GM10266 (cell line): ENCODE measurements at regions not wholly inside any gene's neighbourhood (a gene's known extent, or its start where the extent isn't known, plus 50 kb on each side); places are given as distances from the start of the nearest gene placed in this dataset.

ENCODE experiments used
- DNase-seq: peaks from one replicate; pipeline ENCODE4 v3.0.0; 2012; ENCODE audit errors: extremely low spot score
- TF ChIP-seq, protein P1 (sequence below): IDR thresholded peaks from 2 replicates; pipeline ENCODE4 v1.5.1; 2012; ENCODE audit warnings: mild to moderate bottlenecking, low read depth; ENCODE audit not compliant: control insufficient read depth, insufficient read depth; ENCODE audit errors: missing control alignments

DNA sequence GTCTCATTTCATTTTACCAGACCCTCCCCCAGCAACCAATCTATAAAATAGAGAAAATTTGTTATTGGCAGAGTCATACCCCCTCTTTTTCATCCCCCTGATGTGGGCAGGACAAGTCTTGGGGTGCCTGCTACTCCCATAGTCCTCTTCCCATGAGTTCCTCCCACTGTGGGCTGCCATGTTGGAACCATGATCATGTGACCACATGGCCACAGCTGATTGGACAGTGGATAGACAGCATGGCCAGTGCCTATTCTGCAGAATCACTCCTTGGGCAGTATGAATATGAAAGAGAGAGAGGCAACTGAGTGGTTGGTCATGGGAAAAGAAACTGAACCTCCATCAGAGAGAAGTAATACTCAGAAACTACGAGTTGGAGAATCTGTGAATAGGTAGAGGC, 84.9 kb downstream of the PDCL3 start:
- DNase-seq: no peak
- TF ChIP-seq, protein P1, sequence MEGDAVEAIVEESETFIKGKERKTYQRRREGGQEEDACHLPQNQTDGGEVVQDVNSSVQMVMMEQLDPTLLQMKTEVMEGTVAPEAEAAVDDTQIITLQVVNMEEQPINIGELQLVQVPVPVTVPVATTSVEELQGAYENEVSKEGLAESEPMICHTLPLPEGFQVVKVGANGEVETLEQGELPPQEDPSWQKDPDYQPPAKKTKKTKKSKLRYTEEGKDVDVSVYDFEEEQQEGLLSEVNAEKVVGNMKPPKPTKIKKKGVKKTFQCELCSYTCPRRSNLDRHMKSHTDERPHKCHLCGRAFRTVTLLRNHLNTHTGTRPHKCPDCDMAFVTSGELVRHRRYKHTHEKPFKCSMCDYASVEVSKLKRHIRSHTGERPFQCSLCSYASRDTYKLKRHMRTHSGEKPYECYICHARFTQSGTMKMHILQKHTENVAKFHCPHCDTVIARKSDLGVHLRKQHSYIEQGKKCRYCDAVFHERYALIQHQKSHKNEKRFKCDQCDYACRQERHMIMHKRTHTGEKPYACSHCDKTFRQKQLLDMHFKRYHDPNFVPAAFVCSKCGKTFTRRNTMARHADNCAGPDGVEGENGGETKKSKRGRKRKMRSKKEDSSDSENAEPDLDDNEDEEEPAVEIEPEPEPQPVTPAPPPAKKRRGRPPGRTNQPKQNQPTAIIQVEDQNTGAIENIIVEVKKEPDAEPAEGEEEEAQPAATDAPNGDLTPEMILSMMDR: no peak

GRCh38 chr2:100650151-100650550, 87.4 kb downstream of the PDCL3 start:
- TF ChIP-seq, protein P1: no peak
- DNase-seq: no peak

GRCh38 chr2:100653449-100654035, 90.7 kb downstream of the PDCL3 start:
- DNase-seq: no peak
- TF ChIP-seq, protein P1: no peak

DNA sequence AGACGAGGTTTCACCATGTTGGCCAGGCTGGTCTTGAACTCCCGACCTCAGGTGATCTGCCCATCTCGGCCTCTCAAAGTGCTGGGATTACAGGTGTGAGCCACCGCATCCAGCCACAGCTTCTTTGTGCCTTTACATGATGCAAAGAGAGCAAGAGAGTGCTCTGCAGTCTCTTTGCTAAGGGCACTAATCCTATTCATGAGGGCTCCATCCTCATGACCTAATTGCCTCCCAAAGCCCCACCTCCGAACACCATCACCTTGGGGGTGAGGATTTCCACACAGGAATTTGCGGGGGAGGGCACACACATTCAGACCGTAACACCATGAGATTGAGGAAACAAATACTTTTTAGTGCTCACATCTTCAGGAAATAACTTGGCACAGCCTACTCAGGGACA, 91.8 kb downstream of the PDCL3 start:
- TF ChIP-seq, protein P1: no peak
- DNase-seq: no peak

GRCh38 chr2:100655446-100655845, 92.7 kb downstream of the PDCL3 start:
- TF ChIP-seq, protein P1: no peak
- DNase-seq: no peak

GRCh38 chr2:100655936-100656534, 93.2 kb downstream of the PDCL3 start:
- TF ChIP-seq, protein P1: no peak

GRCh38 chr2:100658017-100658416, 95.2 kb downstream of the PDCL3 start:
- TF ChIP-seq, protein P1: no peak
- no peak for DNase-seq

More at GRCh38 chr2:100655936-100656534, 93.2 kb downstream of the PDCL3 start:
- no peak for DNase-seq
